HS-27A (cell line): ENCODE measurements at regions not wholly inside any gene's neighbourhood (a gene's known extent, or its start where the extent isn't known, plus 50 kb on each side); places are given as distances from the start of the nearest gene placed in this dataset.
A peak's percentile ranks its signal among the peaks of the same experiment; 100 is the strongest.

Experiments used
- DNase-seq: peaks from one replicate; pipeline ENCODE4 v3.0.0-alpha.2; 2012; ENCODE audit warnings: low read depth, missing footprints

GRCh38 chr13:34561033-34561432 is 381.0 kb upstream of the NBEA start:
- no peak for DNase-seq

- no peak for DNase-seq
Measured at GRCh38 chr13:34567597-34567996, 374.5 kb upstream of the NBEA start.

- no peak for DNase-seq
Measured at GRCh38 chr13:34570698-34571353, 371.2 kb upstream of the NBEA start.

GRCh38 chr13:34571716-34572115 is 370.4 kb upstream of the NBEA start:
- DNase-seq: no peak

- DNase-seq: peak; percentile 3
Measured at GRCh38 chr13:34577051-34577450, 365.0 kb upstream of the NBEA start.

- DNase-seq: no peak
Measured at GRCh38 chr13:34578471-34578870, 363.6 kb upstream of the NBEA start.

GRCh38 chr13:34578917-34579316 is 363.2 kb upstream of the NBEA start:
- DNase-seq: no peak

GRCh38 chr13:34583181-34583580 is 358.9 kb upstream of the NBEA start:
- DNase-seq: no peak

- no peak for DNase-seq
Measured at GRCh38 chr13:34587576-34587975, 354.5 kb upstream of the NBEA start.

- no peak for DNase-seq
Measured at GRCh38 chr13:34588362-34588761, 353.7 kb upstream of the NBEA start.

GRCh38 chr13:34589581-34589980 is 352.5 kb upstream of the NBEA start:
- no peak for DNase-seq

- no peak for DNase-seq
Measured at GRCh38 chr13:34591129-34591528, 350.9 kb upstream of the NBEA start.

- DNase-seq: no peak
Measured at GRCh38 chr13:34591900-34592529, 350.1 kb upstream of the NBEA start.

- DNase-seq: no peak
Measured at GRCh38 chr13:34593658-34594057, 348.4 kb upstream of the NBEA start.

- DNase-seq: no peak
Measured at GRCh38 chr13:34594507-34594906, 347.6 kb upstream of the NBEA start.

- no peak for DNase-seq
Measured at GRCh38 chr13:34608331-34608730, 333.7 kb upstream of the NBEA start.

GRCh38 chr13:34611671-34612070 is 330.4 kb upstream of the NBEA start:
- DNase-seq: no peak

- DNase-seq: no peak
Measured at GRCh38 chr13:34617473-34618083, 324.5 kb upstream of the NBEA start.

- DNase-seq: no peak
Measured at GRCh38 chr13:34618654-34619053, 323.4 kb upstream of the NBEA start.

- no peak for DNase-seq
Measured at GRCh38 chr13:34619326-34619725, 322.7 kb upstream of the NBEA start.

GRCh38 chr13:34620074-34620850 is 321.8 kb upstream of the NBEA start:
- no peak for DNase-seq

- DNase-seq: no peak
Measured at GRCh38 chr13:34620862-34621261, 321.2 kb upstream of the NBEA start.

- no peak for DNase-seq
Measured at GRCh38 chr13:34623331-34623730, 318.7 kb upstream of the NBEA start.
